ENCODE measurements at regions not wholly inside any gene's neighbourhood (a gene's known extent, or its start where the extent isn't known, plus 50 kb on each side); places are given as distances from the start of the nearest gene placed in this dataset.

GRCh38 chr3:166111562-166111961, 274.3 kb upstream of the BCHE start:
- Mint-ChIP-seq H3K4me3 (no peak overlapping the region), H3K27ac (no peak overlapping the region), H3K4me1 (no peaks in the 10 kb centered on the region), H3K36me3 (no peaks in the 10 kb centered on the region), H3K9me3 (peaks cover 14 to 24% (median 16%) of the 10 kb centered on the region in 3 donors), H3K27me3 (no peaks in the 10 kb centered on the region)
- no CpG with 5 or more reads among the region's 2 CpGs for WGBS (ENCODE audit: insufficient coverage)
- POLR2A ChIA-PET: no interaction called here
- H3K36me3 ChIP-seq (ENCODE audit: control insufficient read depth in 2 of 2, extremely low read depth in 1 of 2, insufficient read depth in 1 of 2, low read length in 1 of 2): no peaks in the 10 kb centered on the region
- CTCF ChIA-PET: no interaction called here
- no peaks in the 10 kb centered on the region for H3K9me3 ChIP-seq
- no peak overlapping the region for H3K27ac ChIP-seq (ENCODE audit: low read length)
- no peaks in the 10 kb centered on the region for H3K4me1 ChIP-seq (ENCODE audit: control insufficient read depth in 1 of 2, extremely low read depth in 1 of 2, insufficient read depth in 2 of 2, low read length in 2 of 2)
- H3K27me3 ChIP-seq (replicated peaks in 1 of 2; ENCODE audit: control insufficient read depth in 2 of 2, extremely low read depth in 1 of 2, insufficient read depth in 2 of 2, low read length in 1 of 2): no peaks in the 10 kb centered on the region
- no peak overlapping the region for H3K4me3 ChIP-seq (ENCODE audit: control insufficient read depth in 1 of 2, extremely low read depth in 1 of 2, low read length in 1 of 2)
- DNase-seq: no peak
- ATAC-seq (replicated peaks in 1 of 4): no peak

- Histone ChIP-seq H3K27ac (ENCODE audit: low read length) (no peak overlapping the region), H3K27me3 (replicated peaks in 1 of 2; ENCODE audit: control insufficient read depth in 2 of 2, extremely low read depth in 1 of 2, insufficient read depth in 2 of 2, low read length in 1 of 2) (no peaks in the 10 kb centered on the region), H3K4me3 (ENCODE audit: control insufficient read depth in 1 of 2, extremely low read depth in 1 of 2, low read length in 1 of 2) (no peak overlapping the region), H3K4me1 (ENCODE audit: control insufficient read depth in 1 of 2, extremely low read depth in 1 of 2, insufficient read depth in 2 of 2, low read length in 2 of 2) (no peaks in the 10 kb centered on the region), H3K9me3 (no peaks in the 10 kb centered on the region), H3K36me3 (ENCODE audit: control insufficient read depth in 2 of 2, extremely low read depth in 1 of 2, insufficient read depth in 1 of 2, low read length in 1 of 2) (no peaks in the 10 kb centered on the region)
- DNase-seq (no peak), ATAC-seq (replicated peaks in 1 of 4) (no peak)
- CTCF ChIA-PET: no interaction called here
- H3K27me3 Mint-ChIP-seq: no peaks in the 10 kb centered on the region
- no peaks in the 10 kb centered on the region for H3K4me1 Mint-ChIP-seq
- POLR2A ChIA-PET: no interaction called here
- H3K27ac Mint-ChIP-seq: no peak overlapping the region
- peaks cover 14 to 24% (median 16%) of the 10 kb centered on the region in 3 donors for H3K9me3 Mint-ChIP-seq
- WGBS (ENCODE audit: insufficient coverage): no CpG with 5 or more reads among the region's 3 CpGs
- no peaks in the 10 kb centered on the region for H3K36me3 Mint-ChIP-seq
- no peak overlapping the region for H3K4me3 Mint-ChIP-seq
Measured at GRCh38 chr3:166110102-166110501, 272.9 kb upstream of the BCHE start.

- Mint-ChIP-seq H3K36me3 (no peaks in the 10 kb centered on the region), H3K4me1 (no peaks in the 10 kb centered on the region), H3K27ac (no peak overlapping the region), H3K4me3 (no peak overlapping the region), H3K9me3 (peaks cover 4 to 20% (median 6%) of the 10 kb centered on the region in 3 donors), H3K27me3 (no peaks in the 10 kb centered on the region)
- ChIA-PET CTCF (no interaction called here), POLR2A (no interaction called here)
- Histone ChIP-seq H3K27ac (ENCODE audit: low read length) (no peak overlapping the region), H3K9me3 (no peaks in the 10 kb centered on the region), H3K4me3 (ENCODE audit: control insufficient read depth in 1 of 2, extremely low read depth in 1 of 2, low read length in 1 of 2) (no peak overlapping the region), H3K4me1 (ENCODE audit: control insufficient read depth in 1 of 2, extremely low read depth in 1 of 2, insufficient read depth in 2 of 2, low read length in 2 of 2) (no peaks in the 10 kb centered on the region), H3K36me3 (ENCODE audit: control insufficient read depth in 2 of 2, extremely low read depth in 1 of 2, insufficient read depth in 1 of 2, low read length in 1 of 2) (no peaks in the 10 kb centered on the region), H3K27me3 (replicated peaks in 1 of 2; ENCODE audit: control insufficient read depth in 2 of 2, extremely low read depth in 1 of 2, insufficient read depth in 2 of 2, low read length in 1 of 2) (no peaks in the 10 kb centered on the region)
- ATAC-seq (replicated peaks in 1 of 4): no peak
- DNase-seq: no peak
Measured at GRCh38 chr3:166104938-166105337, 267.7 kb upstream of the BCHE start.

DNA sequence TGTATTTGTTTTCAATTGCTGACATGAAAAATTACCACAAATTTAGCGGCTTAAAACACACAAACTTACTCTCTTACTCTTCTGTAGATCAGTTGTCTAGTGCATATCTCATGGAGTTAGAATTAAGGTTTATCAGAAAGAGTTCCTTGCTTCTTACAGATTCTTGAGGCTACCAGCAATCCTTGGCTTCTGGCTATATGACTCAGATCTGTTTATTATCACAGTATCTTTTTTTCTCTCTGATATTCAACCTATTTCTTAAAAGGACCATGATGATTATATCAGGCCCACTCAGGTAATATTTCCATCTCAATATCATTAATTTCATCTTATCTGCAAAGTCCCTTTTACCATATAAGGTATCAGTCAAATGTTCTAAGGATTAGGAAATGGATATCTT, 263.5 kb upstream of the BCHE start:
- no peak overlapping the region for H3K4me3 ChIP-seq (ENCODE audit: control insufficient read depth in 1 of 2, extremely low read depth in 1 of 2, low read length in 1 of 2)
- Mint-ChIP-seq H3K36me3 (no peaks in the 10 kb centered on the region), H3K27me3 (no peaks in the 10 kb centered on the region), H3K9me3 (peaks cover 10 to 28% (median 14%) of the 10 kb centered on the region in 3 donors), H3K27ac (no peak overlapping the region), H3K4me1 (no peaks in the 10 kb centered on the region), H3K4me3 (no peak overlapping the region)
- WGBS (ENCODE audit: insufficient coverage): no CpG with 5 or more reads among the region's 1 CpG
- H3K27me3 ChIP-seq (replicated peaks in 1 of 2; ENCODE audit: control insufficient read depth in 2 of 2, extremely low read depth in 1 of 2, insufficient read depth in 2 of 2, low read length in 1 of 2): no peaks in the 10 kb centered on the region
- ChIA-PET POLR2A (no interaction called here), CTCF (no interaction called here)
- H3K27ac ChIP-seq (ENCODE audit: low read length): no peak overlapping the region
- ATAC-seq (replicated peaks in 1 of 4) (no peak), DNase-seq (no peak)
- H3K4me1 ChIP-seq (ENCODE audit: control insufficient read depth in 1 of 2, extremely low read depth in 1 of 2, insufficient read depth in 2 of 2, low read length in 2 of 2): no peaks in the 10 kb centered on the region
- H3K9me3 ChIP-seq: no peaks in the 10 kb centered on the region
- no peaks in the 10 kb centered on the region for H3K36me3 ChIP-seq (ENCODE audit: control insufficient read depth in 2 of 2, extremely low read depth in 1 of 2, insufficient read depth in 1 of 2, low read length in 1 of 2)

DNA sequence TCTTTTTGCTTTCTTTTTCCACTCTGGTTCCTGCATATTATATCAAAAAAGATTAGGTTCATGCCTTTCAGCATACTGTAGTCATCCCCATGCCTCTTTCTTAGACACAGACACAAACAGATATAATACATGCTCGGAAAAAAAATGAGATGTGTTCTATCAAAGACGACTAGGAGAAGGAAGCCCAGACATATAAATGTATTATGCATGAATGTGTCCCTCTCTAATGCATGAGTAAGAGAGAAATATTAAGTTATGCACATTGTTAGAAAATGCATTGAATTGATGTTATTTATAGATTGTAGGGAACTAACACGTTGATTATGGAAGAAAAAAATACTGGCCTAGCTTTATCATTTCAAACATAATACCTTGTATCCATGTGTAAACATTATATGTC, 252.4 kb upstream of the BCHE start:
- Mint-ChIP-seq H3K9me3 (peaks cover 5 to 23% (median 19%) of the 10 kb centered on the region in 3 donors), H3K4me3 (no peak overlapping the region), H3K4me1 (no peaks in the 10 kb centered on the region), H3K36me3 (no peaks in the 10 kb centered on the region), H3K27ac (no peak overlapping the region), H3K27me3 (no peaks in the 10 kb centered on the region)
- WGBS (ENCODE audit: insufficient coverage): no CpG with 5 or more reads among the region's 3 CpGs
- DNase-seq (no peak), ATAC-seq (replicated peaks in 1 of 4) (no peak)
- ChIA-PET POLR2A (no interaction called here), CTCF (no interaction called here)
- Histone ChIP-seq H3K36me3 (ENCODE audit: control insufficient read depth in 2 of 2, extremely low read depth in 1 of 2, insufficient read depth in 1 of 2, low read length in 1 of 2) (no peaks in the 10 kb centered on the region), H3K4me3 (ENCODE audit: control insufficient read depth in 1 of 2, extremely low read depth in 1 of 2, low read length in 1 of 2) (no peak overlapping the region), H3K9me3 (no peaks in the 10 kb centered on the region), H3K4me1 (ENCODE audit: control insufficient read depth in 1 of 2, extremely low read depth in 1 of 2, insufficient read depth in 2 of 2, low read length in 2 of 2) (no peaks in the 10 kb centered on the region), H3K27me3 (replicated peaks in 1 of 2; ENCODE audit: control insufficient read depth in 2 of 2, extremely low read depth in 1 of 2, insufficient read depth in 2 of 2, low read length in 1 of 2) (no peaks in the 10 kb centered on the region), H3K27ac (ENCODE audit: low read length) (no peak overlapping the region)

- H3K36me3 ChIP-seq (ENCODE audit: control insufficient read depth in 2 of 2, extremely low read depth in 1 of 2, insufficient read depth in 1 of 2, low read length in 1 of 2): no peaks in the 10 kb centered on the region
- peaks cover 9 to 22% (median 9%) of the 10 kb centered on the region in 3 donors for H3K9me3 Mint-ChIP-seq
- DNase-seq (no peak), ATAC-seq (replicated peaks in 1 of 4) (no peak)
- H3K27me3 Mint-ChIP-seq: no peaks in the 10 kb centered on the region
- POLR2A ChIA-PET: interaction anchor here in 1 of 2 donors (0.6 kb wide), 1 partner anchor 644 kb away, joined by 3 read pairs; no protein-coding TSS in a partner anchor
- no peaks in the 10 kb centered on the region for H3K27me3 ChIP-seq (replicated peaks in 1 of 2; ENCODE audit: control insufficient read depth in 2 of 2, extremely low read depth in 1 of 2, insufficient read depth in 2 of 2, low read length in 1 of 2)
- no peaks in the 10 kb centered on the region for H3K36me3 Mint-ChIP-seq
- no CpG with 5 or more reads among the region's 4 CpGs for WGBS (ENCODE audit: insufficient coverage)
- no peak overlapping the region for H3K27ac Mint-ChIP-seq
- H3K4me1 Mint-ChIP-seq: no peaks in the 10 kb centered on the region
- H3K27ac ChIP-seq (ENCODE audit: low read length): no peak overlapping the region
- H3K4me3 Mint-ChIP-seq: no peak overlapping the region
- no peak overlapping the region for H3K4me3 ChIP-seq (ENCODE audit: control insufficient read depth in 1 of 2, extremely low read depth in 1 of 2, low read length in 1 of 2)
- no peaks in the 10 kb centered on the region for H3K9me3 ChIP-seq
- CTCF ChIA-PET: no interaction called here
- no peaks in the 10 kb centered on the region for H3K4me1 ChIP-seq (ENCODE audit: control insufficient read depth in 1 of 2, extremely low read depth in 1 of 2, insufficient read depth in 2 of 2, low read length in 2 of 2)
Measured at GRCh38 chr3:166085164-166085856, 248.1 kb upstream of the BCHE start.

- no peaks in the 10 kb centered on the region for H3K36me3 Mint-ChIP-seq
- H3K9me3 Mint-ChIP-seq: peaks cover 0 to 23% (median 10%) of the 10 kb centered on the region in 3 donors
- no peak overlapping the region for H3K4me3 ChIP-seq (ENCODE audit: control insufficient read depth in 1 of 2, extremely low read depth in 1 of 2, low read length in 1 of 2)
- no peaks in the 10 kb centered on the region for H3K27me3 ChIP-seq (replicated peaks in 1 of 2; ENCODE audit: control insufficient read depth in 2 of 2, extremely low read depth in 1 of 2, insufficient read depth in 2 of 2, low read length in 1 of 2)
- H3K27ac ChIP-seq (ENCODE audit: low read length): no peak overlapping the region
- H3K4me1 ChIP-seq (ENCODE audit: control insufficient read depth in 1 of 2, extremely low read depth in 1 of 2, insufficient read depth in 2 of 2, low read length in 2 of 2): no peaks in the 10 kb centered on the region
- no peaks in the 10 kb centered on the region for H3K36me3 ChIP-seq (ENCODE audit: control insufficient read depth in 2 of 2, extremely low read depth in 1 of 2, insufficient read depth in 1 of 2, low read length in 1 of 2)
- ChIA-PET POLR2A (no interaction called here), CTCF (no interaction called here)
- no peaks in the 10 kb centered on the region for H3K4me1 Mint-ChIP-seq
- ATAC-seq (replicated peaks in 1 of 4) (no peak), DNase-seq (no peak)
- no peaks in the 10 kb centered on the region for H3K9me3 ChIP-seq
- H3K27me3 Mint-ChIP-seq: no peaks in the 10 kb centered on the region
- H3K4me3 Mint-ChIP-seq: no peak overlapping the region
- WGBS (ENCODE audit: insufficient coverage): no CpG with 5 or more reads among the region's 2 CpGs
- H3K27ac Mint-ChIP-seq: no peak overlapping the region
Measured at GRCh38 chr3:166080096-166080495, 242.9 kb upstream of the BCHE start.
